Islet precursor cell (in vitro differentiated cells): ENCODE measurements at regions not wholly inside any gene's neighbourhood (a gene's known extent, or its start where the extent isn't known, plus 50 kb on each side); places are given as distances from the start of the nearest gene placed in this dataset.
"Not testable (repeated sequence)": the region's sequence is repeated elsewhere in the genome, so short reads cannot be mapped to it uniquely, and the experiment has no call there.

Experiments
- DNase-seq: peaks from one replicate; pipeline ENCODE4 v3.0.0-alpha.2; 2018

GRCh38 chr1:120941066-120941465 lies 51.5 kb downstream of the PPIAL4A start:
- not testable (repeated sequence) for DNase-seq

- not testable (repeated sequence) for DNase-seq
These were observed 52.3 kb downstream of the PPIAL4A start for GRCh38 chr1:120941836-120942217.

GRCh38 chr1:120942218-120942944 lies 52.8 kb downstream of the PPIAL4A start:
- DNase-seq = peak; percentile 94

- not testable (repeated sequence) for DNase-seq
These were observed 53.4 kb downstream of the PPIAL4A start for GRCh38 chr1:120942945-120943319.

- DNase-seq = not testable (repeated sequence)
These were observed 55.1 kb downstream of the PPIAL4A start for GRCh38 chr1:120944691-120945090.

GRCh38 chr1:120945122-120945521 lies 55.6 kb downstream of the PPIAL4A start:
- DNase-seq = not testable (repeated sequence)

- DNase-seq = not testable (repeated sequence)
These were observed 57.5 kb downstream of the PPIAL4A start for GRCh38 chr1:120947114-120947513.

- not testable (repeated sequence) for DNase-seq
These were observed 60.2 kb downstream of the PPIAL4A start for GRCh38 chr1:120949724-120950123.

GRCh38 chr1:120950633-120951032 lies 61.1 kb downstream of the PPIAL4A start:
- DNase-seq = not testable (repeated sequence)

GRCh38 chr1:120951100-120951499 lies 61.5 kb downstream of the PPIAL4A start:
- not testable (repeated sequence) for DNase-seq

GRCh38 chr1:120952207-120952870 lies 62.8 kb downstream of the PPIAL4A start:
- DNase-seq = not testable (repeated sequence)

- not testable (repeated sequence) for DNase-seq
These were observed 63.3 kb downstream of the PPIAL4A start for GRCh38 chr1:120952871-120953265.

- DNase-seq = no peak
These were observed 65.2 kb downstream of the PPIAL4A start for GRCh38 chr1:120954736-120955135.

- DNase-seq = not testable (repeated sequence)
These were observed 66.4 kb downstream of the PPIAL4A start for GRCh38 chr1:120955961-120956360.

- DNase-seq = not testable (repeated sequence)
These were observed 76.4 kb downstream of the PPIAL4A start for GRCh38 chr1:120966018-120966417.

GRCh38 chr1:120972863-120973262 lies 83.3 kb downstream of the PPIAL4A start:
- peak; percentile 82 for DNase-seq

- DNase-seq = not testable (repeated sequence)
These were observed 84.3 kb downstream of the PPIAL4A start for GRCh38 chr1:120973836-120974235.

- DNase-seq = not testable (repeated sequence)
These were observed 87.7 kb downstream of the PPIAL4A start for GRCh38 chr1:120977279-120977678.

- DNase-seq = peak; percentile 47
These were observed 92.0 kb downstream of the PPIAL4A start for GRCh38 chr1:120981489-120982094.

GRCh38 chr1:120994614-120995013 lies 105.0 kb downstream of the PPIAL4A start:
- DNase-seq = not testable (repeated sequence)

- not testable (repeated sequence) for DNase-seq
These were observed 105.5 kb downstream of the PPIAL4A start for GRCh38 chr1:120995025-120995424.

GRCh38 chr1:121001090-121001726 lies 111.6 kb downstream of the PPIAL4A start:
- DNase-seq = not testable (repeated sequence)

GRCh38 chr1:121003230-121003629 lies 113.7 kb downstream of the PPIAL4A start:
- DNase-seq = not testable (repeated sequence)
